ENCODE measurements at regions not wholly inside any gene's neighbourhood (a gene's known extent, or its start where the extent isn't known, plus 50 kb on each side); places are given as distances from the start of the nearest gene placed in this dataset.

DNA sequence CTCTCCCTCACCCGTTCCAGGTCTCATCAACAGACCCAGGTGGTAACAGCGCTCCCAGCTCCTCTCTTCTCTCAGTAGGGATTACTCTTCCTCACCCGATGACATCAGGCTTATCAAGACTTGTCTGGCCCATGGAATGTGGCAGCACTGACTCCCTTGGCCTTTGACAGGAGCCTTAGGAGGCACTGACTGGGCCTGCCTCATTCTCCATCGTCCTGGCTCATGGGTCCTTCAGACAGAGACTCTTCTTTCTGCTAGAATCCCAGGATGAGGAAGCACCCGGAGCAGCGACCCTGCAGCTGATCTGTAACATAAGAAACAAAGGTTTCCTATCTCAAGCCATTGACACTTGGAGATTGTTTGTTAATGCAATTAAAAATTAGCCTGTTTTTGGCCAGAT lies 1063.6 kb downstream of the TBC1D22A start:
- DNase-seq (ENCODE audit: low read depth, low spot score): no peak

DNA sequence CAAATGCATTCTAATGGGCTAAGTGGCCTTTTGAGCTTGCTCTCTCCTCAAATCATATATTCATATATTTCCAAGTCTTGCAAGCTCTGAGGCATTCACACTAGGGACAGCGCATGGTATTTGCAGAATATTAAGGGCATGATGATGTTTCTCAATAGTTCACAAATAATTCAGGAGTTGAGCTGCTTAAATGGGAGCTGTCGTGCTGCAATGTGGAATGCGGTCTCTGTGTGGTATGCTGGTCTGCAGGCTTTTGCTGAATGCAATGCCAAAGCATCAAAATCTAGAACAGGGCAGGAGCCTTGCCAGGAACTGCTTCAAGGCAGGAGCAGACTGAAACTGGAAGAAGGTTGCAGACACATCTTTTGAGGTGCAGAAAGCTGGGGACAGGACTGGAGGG lies 1060.0 kb downstream of the TBC1D22A start:
- DNase-seq (ENCODE audit: low read depth, low spot score): no peak

DNA sequence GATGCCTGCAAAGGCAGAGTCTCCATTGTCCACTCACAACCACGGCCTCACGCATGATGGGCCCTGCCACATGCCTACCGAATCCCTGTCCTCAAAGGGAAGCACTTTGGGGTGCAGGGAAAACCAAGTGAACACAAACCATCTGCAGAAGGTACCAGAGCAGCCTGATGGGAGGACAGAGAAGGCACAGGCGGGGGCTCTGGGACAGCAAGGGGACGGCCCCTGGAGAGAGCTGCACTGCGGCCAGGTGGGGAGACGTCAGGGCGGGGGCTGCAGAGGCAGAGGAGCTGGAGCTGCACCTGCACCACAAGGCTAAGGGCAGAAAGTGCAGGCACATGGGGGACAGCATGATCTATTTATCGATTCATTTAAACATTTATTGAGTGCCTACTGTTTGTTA lies 1056.0 kb downstream of the TBC1D22A start:
- DNase-seq (ENCODE audit: low read depth, low spot score): no peak

GRCh38 chr22:47817380-47817779 lies 1054.9 kb downstream of the TBC1D22A start:
- DNase-seq (ENCODE audit: low read depth, low spot score): no peak

GRCh38 chr22:47816863-47817210 lies 1054.4 kb downstream of the TBC1D22A start:
- DNase-seq (ENCODE audit: low read depth, low spot score): no peak

DNA sequence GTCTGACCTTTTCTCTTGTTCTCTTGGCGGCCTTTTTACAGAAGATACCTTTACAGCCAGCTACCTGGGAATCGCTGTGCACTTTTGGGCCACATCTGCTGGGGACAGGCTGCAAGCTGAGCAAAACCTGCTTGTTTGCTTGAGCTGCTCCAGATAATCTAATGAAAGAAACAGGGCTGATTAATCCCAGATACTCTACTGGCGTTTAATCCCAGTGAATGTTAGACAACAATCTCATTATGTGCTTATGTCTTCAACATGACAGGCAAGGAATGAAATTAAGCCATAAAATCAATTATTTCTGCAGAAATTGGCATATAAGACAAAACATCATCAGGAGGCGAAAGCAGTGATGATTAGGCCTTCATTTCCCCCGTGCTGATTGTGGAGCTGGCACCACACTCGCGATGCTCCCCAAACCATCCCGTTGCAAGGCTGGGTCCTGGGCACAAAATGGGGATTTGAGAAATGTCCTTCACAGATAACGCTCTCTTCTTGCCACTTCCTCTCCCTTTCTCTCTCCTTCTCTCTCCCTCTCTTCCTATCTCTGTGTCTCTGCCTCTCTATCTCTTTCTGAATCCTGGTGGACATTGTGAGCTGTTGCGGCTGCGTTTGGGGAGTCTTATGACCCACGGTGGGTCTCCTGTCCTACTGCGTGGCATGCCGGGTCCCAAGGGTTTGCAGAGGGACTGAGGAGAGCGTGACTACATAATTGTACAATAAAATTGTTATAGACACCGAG lies 1053.8 kb downstream of the TBC1D22A start:
- DNase-seq (ENCODE audit: low read depth, low spot score): no peak

DNA sequence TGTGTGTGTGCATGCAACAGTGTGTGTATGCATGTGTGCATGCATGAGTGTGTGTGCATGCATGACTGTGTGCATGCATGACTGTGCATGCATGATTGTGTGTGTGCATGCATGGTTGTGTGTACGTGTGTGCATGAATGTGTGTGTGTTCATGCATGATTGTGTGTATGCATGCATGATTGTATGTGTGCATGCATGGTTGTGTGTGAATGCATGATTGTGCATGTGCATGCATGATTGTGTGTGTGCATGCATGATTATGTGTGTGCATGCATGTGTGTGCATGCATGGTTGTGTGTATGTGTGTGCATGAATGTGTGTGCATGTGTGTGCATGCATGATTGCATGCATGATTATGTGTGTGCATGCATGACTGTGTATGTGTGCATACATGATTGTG lies 1052.0 kb downstream of the TBC1D22A start:
- no peak for DNase-seq (ENCODE audit: low read depth, low spot score)

DNA sequence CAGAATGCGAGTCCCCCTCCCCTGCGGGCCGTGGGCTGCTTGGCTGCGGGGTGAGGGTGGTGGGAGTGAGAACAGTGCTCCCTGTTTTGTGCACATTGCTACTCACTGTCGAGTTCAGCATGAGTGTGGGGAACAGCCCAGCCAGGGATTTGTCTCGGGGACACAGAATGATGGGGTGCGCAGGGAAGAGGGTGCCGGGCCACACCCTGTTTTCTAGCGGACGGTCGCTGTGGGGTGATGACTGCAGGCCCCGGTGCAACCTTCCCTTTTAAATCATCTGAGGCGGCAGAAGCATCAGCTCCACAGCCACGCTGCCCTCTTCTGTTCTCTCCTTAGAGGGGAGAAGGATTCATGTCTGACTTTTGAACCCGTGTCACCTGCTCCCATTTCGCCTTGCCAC lies 1051.2 kb downstream of the TBC1D22A start:
- DNase-seq (ENCODE audit: low read depth, low spot score): no peak

GRCh38 chr22:47811971-47812370 lies 1049.5 kb downstream of the TBC1D22A start:
- DNase-seq (ENCODE audit: low read depth, low spot score): no peak

GRCh38 chr22:47810505-47811500 lies 1048.4 kb downstream of the TBC1D22A start:
- no peak for DNase-seq (ENCODE audit: low read depth, low spot score)

- DNase-seq (ENCODE audit: low read depth, low spot score): no peak
Measured at GRCh38 chr22:47808886-47809620, 1046.6 kb downstream of the TBC1D22A start.

GRCh38 chr22:47808236-47808635 lies 1045.8 kb downstream of the TBC1D22A start:
- DNase-seq (ENCODE audit: low read depth, low spot score): no peak

DNA sequence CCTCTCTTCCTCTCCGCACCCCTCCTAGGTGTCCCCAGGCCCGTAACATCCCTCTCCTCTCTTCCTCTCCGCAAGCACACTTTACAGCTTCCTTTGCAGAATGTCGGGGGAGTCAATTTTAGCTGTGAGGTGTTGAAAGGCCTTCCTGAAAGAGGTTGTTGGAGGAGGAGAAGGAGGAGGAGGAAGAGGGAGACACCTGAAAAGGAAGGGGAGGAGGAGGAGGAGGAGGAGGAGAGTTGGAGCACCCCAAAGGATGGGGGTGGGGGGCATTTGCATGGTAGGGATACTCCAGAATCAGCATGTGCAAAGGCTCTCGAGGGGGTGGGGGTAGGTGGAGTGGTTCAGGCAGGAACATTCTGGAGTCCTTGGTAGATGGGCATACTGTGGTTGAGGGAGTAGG lies 1045.1 kb downstream of the TBC1D22A start:
- no peak for DNase-seq (ENCODE audit: low read depth, low spot score)

GRCh38 chr22:47806894-47807293 lies 1044.4 kb downstream of the TBC1D22A start:
- DNase-seq (ENCODE audit: low read depth, low spot score): no peak

- no peak for DNase-seq (ENCODE audit: low read depth, low spot score)
Measured at GRCh38 chr22:47805394-47805935, 1043.0 kb downstream of the TBC1D22A start.

DNA sequence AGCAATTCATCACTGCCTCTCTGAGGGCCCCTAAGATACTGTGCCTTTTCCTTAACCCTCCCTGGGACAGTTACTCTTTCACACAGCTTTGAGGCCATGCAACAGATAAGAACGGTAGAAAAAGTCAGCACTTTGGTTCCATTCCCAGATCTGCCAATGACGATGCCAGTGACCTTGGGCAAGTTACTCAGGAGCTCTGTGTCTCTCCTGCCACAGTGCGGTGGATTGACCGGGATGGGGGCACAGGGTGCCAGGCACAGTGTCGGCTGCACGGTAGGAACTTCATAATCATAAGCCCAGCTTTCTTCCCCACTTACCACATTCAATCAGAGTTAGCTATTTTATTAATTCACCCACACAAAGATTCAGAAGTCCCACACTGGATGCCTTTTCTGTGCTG lies 1041.8 kb downstream of the TBC1D22A start:
- DNase-seq (ENCODE audit: low read depth, low spot score): no peak

DNA sequence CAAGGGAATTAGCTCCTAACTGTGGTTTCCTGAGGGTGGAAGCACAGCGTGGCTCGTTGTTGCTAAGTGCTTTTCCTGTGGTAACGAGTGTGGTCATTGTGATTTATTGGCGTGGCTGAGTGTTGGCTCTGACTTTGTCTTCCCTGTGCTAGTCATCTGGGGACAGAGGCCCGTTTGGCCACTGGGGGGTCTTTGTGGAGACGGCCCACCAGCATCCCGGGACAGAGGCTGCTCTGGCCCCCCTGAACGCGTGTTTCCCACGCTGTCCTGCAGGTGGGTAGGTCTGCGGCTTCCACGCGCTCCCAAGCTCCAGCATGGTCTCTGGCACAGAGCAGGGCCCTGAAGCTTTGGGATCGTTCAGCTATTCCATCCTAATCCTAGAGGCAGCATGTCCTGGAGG lies 1040.0 kb downstream of the TBC1D22A start:
- no peak for DNase-seq (ENCODE audit: low read depth, low spot score)

- no peak for DNase-seq (ENCODE audit: low read depth, low spot score)
Measured at GRCh38 chr22:47801541-47802245, 1039.2 kb downstream of the TBC1D22A start.

DNA sequence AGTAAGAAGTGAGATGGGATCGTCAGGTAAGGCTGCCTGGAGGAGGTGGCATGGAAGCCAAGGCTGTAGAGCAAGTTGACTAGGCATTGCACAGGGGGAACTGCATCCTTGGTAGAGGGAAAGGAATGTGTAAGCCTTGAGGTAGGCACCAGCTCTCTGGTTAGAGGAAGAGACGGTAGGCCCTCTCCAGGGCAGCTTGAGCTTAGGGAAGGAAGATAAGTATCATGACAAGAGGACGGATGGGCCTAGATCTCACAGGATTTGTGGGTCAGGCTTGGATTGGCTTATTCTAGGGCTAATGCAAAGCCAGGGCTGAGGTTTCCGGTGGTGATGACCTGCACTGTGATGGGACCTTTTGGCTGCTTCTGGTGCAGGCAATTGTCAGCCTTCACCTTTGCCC lies 1035.8 kb downstream of the TBC1D22A start:
- DNase-seq (ENCODE audit: low read depth, low spot score): no peak

DNA sequence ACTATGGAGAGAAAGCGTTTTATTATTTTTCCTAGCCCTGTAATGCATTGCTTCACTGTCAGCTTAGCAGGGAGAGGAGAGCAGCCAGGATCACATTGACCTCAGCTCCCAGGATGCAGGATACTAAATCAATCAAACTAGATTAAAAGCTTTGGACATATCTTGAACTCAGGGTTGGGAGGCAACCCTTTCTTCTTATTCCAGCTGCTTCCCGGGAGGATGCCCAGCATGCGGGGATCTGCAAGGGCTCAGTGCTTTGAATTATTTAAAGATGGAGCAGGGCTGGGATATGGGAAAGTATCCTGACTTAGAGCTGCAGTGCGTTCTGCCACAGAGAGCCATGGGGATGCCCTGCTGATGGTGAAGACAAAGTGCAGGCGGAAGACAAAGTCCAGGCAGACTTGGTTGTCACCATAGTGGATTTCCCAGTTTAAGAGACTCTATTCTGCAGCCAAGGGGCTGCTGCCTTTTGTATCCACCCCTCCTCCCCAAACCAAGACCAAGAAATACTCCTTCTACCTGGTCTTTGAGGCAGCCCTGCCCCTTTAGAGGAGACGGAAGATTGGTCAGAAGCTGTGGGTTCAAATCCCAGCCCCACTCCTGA lies 1035.0 kb downstream of the TBC1D22A start:
- no peak for DNase-seq (ENCODE audit: low read depth, low spot score)
